BJ (cell line): ENCODE measurements at regions not wholly inside any gene's neighbourhood (a gene's known extent, or its start where the extent isn't known, plus 50 kb on each side); places are given as distances from the start of the nearest gene placed in this dataset.

Experiments used
- CTCF ChIA-PET: fragments of 350-600 bp; formaldehyde crosslinking; extraction: SDS; loops from one replicate; lab custom pipeline; 2021; ENCODE audit warnings: antibody characterized with exemption, inconsistent platforms; lab: Yijun Ruan, JAX
- POLR2A ChIA-PET: fragments of 300-600 bp; sonication (Branson Sonifier 250); formaldehyde crosslinking; extraction: SDS; loops from one replicate; lab custom pipeline; 2021; ENCODE audit warnings: antibody characterized with exemption; lab: Charles Lee
- DNase-seq: peaks from one replicate; pipeline ENCODE4 v3.0.0-alpha.2; 2011; ENCODE audit warnings: low read depth
- H3K27me3 ChIP-seq: 2 replicates; pipeline ENCODE4 v1.6.0; 2011; ENCODE audit warnings: low read length; ENCODE audit not compliant: control insufficient read depth, insufficient read depth
- H3K36me3 ChIP-seq: 2 replicates; pipeline ENCODE4 v1.5.1; 2011; ENCODE audit warnings: low read length; ENCODE audit not compliant: control insufficient read depth, insufficient read depth
- H3K4me3 ChIP-seq: 2 replicates; pipeline ENCODE4 v1.5.1; 2011; ENCODE audit warnings: low read depth, mild to moderate bottlenecking, control low read depth, low read length
- CTCF ChIP-seq: IDR thresholded peaks from 2 replicates; pipeline ENCODE4 v1.5.1; 2011; ENCODE audit warnings: low read depth, mild to moderate bottlenecking, control low read depth, inconsistent platforms, low read length, moderate library complexity; ENCODE audit not compliant: insufficient read depth

GRCh38 chr5:42057254-42057690, 132.2 kb downstream of the FBXO4 start:
- H3K36me3 ChIP-seq = no peaks in the 10 kb centered on the region
- ChIA-PET CTCF (interaction anchor here (0.7 to 3.7 kb wide), 21 partner anchors 8 to 711 kb away, joined by 3 to 107 read pairs (median 4); partner anchors contain the start of genes OXCT1 and RIMOC1), POLR2A (interaction anchor here (0.6 kb wide), 1 partner anchor 40 kb away, joined by 3 read pairs; no protein-coding TSS in a partner anchor)
- DNase-seq = no peak
- peak; percentile 76 for TF ChIP-seq CTCF
- H3K4me3 ChIP-seq = no peak overlapping the region
- H3K27me3 ChIP-seq = no peaks in the 10 kb centered on the region

- ChIA-PET CTCF (no interaction called here), POLR2A (no interaction called here)
- Histone ChIP-seq H3K4me3 (no peak overlapping the region), H3K36me3 (no peaks in the 10 kb centered on the region), H3K27me3 (no peaks in the 10 kb centered on the region)
- DNase-seq = no peak
- no peak for TF ChIP-seq CTCF
Observed at GRCh38 chr5:42059291-42059690, 134.2 kb downstream of the FBXO4 start.

GRCh38 chr5:42059778-42060464, 134.8 kb downstream of the FBXO4 start:
- CTCF ChIA-PET = interaction anchor here (1.4 to 1.6 kb wide), 2 partner anchors 203 to 205 kb away, joined by 5 to 7 read pairs; no protein-coding TSS in a partner anchor
- DNase-seq = no peak
- TF ChIP-seq CTCF = no peak
- no peak overlapping the region for H3K4me3 ChIP-seq
- no peaks in the 10 kb centered on the region for H3K27me3 ChIP-seq
- POLR2A ChIA-PET = no interaction called here
- no peaks in the 10 kb centered on the region for H3K36me3 ChIP-seq

DNA sequence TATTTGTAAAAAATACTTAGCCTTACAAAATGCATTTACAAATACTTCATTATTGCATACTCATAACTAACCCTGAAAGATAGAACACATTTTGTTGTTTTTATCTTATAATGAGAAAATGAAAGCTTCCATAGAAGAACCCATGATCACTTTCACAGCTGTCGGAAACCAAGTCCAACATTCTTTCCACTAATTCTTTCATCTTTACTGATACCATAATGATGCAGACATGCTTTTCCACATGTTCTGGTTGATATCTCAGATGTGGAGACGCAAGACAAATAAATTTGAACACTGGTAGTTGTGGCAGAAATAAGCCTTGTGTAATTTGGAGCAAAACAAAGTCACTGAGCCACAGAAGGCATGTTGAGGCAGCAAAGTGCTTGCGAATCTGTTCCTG, 136.0 kb downstream of the FBXO4 start:
- no peak overlapping the region for H3K4me3 ChIP-seq
- TF ChIP-seq CTCF = no peak
- POLR2A ChIA-PET = no interaction called here
- no peak for DNase-seq
- H3K36me3 ChIP-seq = no peaks in the 10 kb centered on the region
- CTCF ChIA-PET = interaction anchor here (1.4 to 1.6 kb wide), 2 partner anchors 205 to 206 kb away, joined by 5 to 7 read pairs; no protein-coding TSS in a partner anchor
- no peaks in the 10 kb centered on the region for H3K27me3 ChIP-seq

DNA sequence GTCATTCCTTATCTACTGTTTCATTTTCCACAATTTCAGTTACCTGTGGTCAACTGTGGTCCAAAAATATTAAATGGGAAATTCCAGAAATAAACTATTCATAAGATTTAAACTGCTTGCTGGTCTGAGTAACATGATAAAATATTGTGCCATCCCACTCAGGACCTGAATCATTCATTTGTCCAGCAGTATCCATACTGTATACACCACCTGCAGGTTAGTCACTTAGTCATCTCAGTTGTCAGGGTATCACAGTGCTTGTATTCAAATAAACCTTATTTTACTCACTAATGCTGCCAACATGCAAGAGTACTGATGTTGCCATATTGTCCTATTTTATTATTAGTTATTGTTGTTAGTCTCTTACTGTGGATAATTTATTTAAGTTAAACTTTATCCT, 139.7 kb downstream of the FBXO4 start:
- H3K4me3 ChIP-seq = no peak overlapping the region
- no peaks in the 10 kb centered on the region for H3K27me3 ChIP-seq
- ChIA-PET CTCF (interaction anchor here (1.0 to 4.0 kb wide), 2 partner anchors 8 to 16 kb away, joined by 4 to 31 read pairs; no protein-coding TSS in a partner anchor), POLR2A (no interaction called here)
- TF ChIP-seq CTCF = no peak
- DNase-seq = no peak
- no peaks in the 10 kb centered on the region for H3K36me3 ChIP-seq
